GM10248 (cell line): ENCODE measurements at regions not wholly inside any gene's neighbourhood (a gene's known extent, or its start where the extent isn't known, plus 50 kb on each side); places are given as distances from the start of the nearest gene placed in this dataset.

ENCODE experiments used
- CTCF ChIA-PET: fragments of 300-600 bp; sonication (Branson Sonifier 250); formaldehyde crosslinking; extraction: SDS; loops from one replicate; lab custom pipeline; 2021; ENCODE audit warnings: antibody characterized with exemption; lab: Yijun Ruan, JAX
- POLR2A ChIA-PET: fragments of 350-650 bp; sonication (Branson Sonifier 250); formaldehyde crosslinking; extraction: SDS; loops from one replicate; lab custom pipeline; 2020; ENCODE audit warnings: antibody characterized with exemption; lab: Yijun Ruan, JAX
- DNase-seq: peaks from one replicate; pipeline ENCODE4 v3.0.0; 2012; ENCODE audit errors: extremely low spot score
- CTCF ChIP-seq: IDR thresholded peaks from 2 replicates; pipeline ENCODE4 v1.5.1; 2012; ENCODE audit warnings: mild to moderate bottlenecking, low read depth; ENCODE audit errors: extremely low read depth, missing control alignments, control extremely low read depth

- DNase-seq = no peak
- ChIA-PET POLR2A (no interaction called here), CTCF (interaction anchor here (0.5 to 2.1 kb wide), 4 partner anchors 9 to 81 kb away, joined by 3 to 5 read pairs (median 3); no protein-coding TSS in a partner anchor)
- TF ChIP-seq CTCF = no peak
Observed at GRCh38 chr2:6475155-6475940, 390.4 kb downstream of the CMPK2 start.

- TF ChIP-seq CTCF = no peak
- DNase-seq = no peak
- ChIA-PET CTCF (no interaction called here), POLR2A (no interaction called here)
Observed at GRCh38 chr2:6480514-6480913, 385.2 kb downstream of the CMPK2 start.

- no peak for DNase-seq
- CTCF ChIA-PET = no interaction called here
- POLR2A ChIA-PET = no interaction called here
- no peak for TF ChIP-seq CTCF
Observed at GRCh38 chr2:6482256-6482655, 383.5 kb downstream of the CMPK2 start.

- no peak for TF ChIP-seq CTCF
- ChIA-PET CTCF (no interaction called here), POLR2A (no interaction called here)
- DNase-seq = no peak
Observed at GRCh38 chr2:6487765-6488164, 377.9 kb downstream of the CMPK2 start.

GRCh38 chr2:6492573-6492972 is 373.1 kb downstream of the CMPK2 start:
- TF ChIP-seq CTCF = no peak
- POLR2A ChIA-PET = no interaction called here
- DNase-seq = no peak
- CTCF ChIA-PET = no interaction called here

- ChIA-PET POLR2A (no interaction called here), CTCF (no interaction called here)
- TF ChIP-seq CTCF = no peak
- no peak for DNase-seq
Observed at GRCh38 chr2:6493266-6493665, 372.4 kb downstream of the CMPK2 start.
